ENCODE measurements at regions not wholly inside any gene's neighbourhood (a gene's known extent, or its start where the extent isn't known, plus 50 kb on each side); places are given as distances from the start of the nearest gene placed in this dataset.

DNA sequence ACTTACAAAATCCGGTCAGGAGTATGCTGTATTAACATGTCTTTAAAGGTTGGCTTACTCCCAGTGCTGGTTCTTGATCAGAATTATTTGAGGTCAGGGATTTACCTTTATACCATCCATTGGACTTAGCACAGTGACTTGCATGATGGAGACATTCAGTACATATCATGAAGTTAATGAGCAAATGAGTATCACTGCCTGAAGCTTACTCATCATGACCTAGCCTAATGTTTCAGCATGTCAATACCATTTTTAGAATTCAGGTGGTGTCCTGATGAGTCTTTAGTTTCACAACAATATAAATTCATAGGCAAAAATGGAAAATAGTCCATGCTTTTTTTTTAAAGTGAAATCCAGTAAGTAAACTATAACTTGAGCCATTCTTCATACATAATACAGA, 226.0 kb upstream of the C9orf72 start:
- DNase-seq (ENCODE audit: low read depth): no peak
- H3K4me3 ChIP-seq (ENCODE audit: low read length): no peak overlapping the region
- TF ChIP-seq, protein P1, sequence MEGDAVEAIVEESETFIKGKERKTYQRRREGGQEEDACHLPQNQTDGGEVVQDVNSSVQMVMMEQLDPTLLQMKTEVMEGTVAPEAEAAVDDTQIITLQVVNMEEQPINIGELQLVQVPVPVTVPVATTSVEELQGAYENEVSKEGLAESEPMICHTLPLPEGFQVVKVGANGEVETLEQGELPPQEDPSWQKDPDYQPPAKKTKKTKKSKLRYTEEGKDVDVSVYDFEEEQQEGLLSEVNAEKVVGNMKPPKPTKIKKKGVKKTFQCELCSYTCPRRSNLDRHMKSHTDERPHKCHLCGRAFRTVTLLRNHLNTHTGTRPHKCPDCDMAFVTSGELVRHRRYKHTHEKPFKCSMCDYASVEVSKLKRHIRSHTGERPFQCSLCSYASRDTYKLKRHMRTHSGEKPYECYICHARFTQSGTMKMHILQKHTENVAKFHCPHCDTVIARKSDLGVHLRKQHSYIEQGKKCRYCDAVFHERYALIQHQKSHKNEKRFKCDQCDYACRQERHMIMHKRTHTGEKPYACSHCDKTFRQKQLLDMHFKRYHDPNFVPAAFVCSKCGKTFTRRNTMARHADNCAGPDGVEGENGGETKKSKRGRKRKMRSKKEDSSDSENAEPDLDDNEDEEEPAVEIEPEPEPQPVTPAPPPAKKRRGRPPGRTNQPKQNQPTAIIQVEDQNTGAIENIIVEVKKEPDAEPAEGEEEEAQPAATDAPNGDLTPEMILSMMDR (conservative IDR thresholded peaks at IDR 0.05; ENCODE audit: low read length): no peak

DNA sequence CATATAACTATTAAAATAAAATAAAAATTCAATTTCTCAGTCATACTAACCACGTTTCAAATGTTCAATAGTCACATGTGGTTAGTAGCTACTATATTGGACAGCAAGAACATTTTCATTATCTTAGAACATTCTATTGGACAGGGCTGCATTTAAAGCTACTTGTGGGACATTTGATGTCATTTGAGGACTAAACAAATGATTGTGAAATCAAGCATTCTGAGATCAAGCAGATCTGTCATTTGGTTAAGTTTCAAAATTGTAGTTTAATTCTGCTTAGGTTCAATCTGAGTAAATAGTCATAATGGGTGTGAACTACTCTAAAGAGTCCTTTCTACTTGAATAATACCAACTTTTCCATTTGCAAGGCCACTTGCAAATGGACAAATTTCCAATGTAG, 226.9 kb upstream of the C9orf72 start:
- H3K4me3 ChIP-seq (ENCODE audit: low read length): no peak overlapping the region
- no peak for DNase-seq (ENCODE audit: low read depth)
- TF ChIP-seq, protein P1 (conservative IDR thresholded peaks at IDR 0.05; ENCODE audit: low read length): no peak

DNA sequence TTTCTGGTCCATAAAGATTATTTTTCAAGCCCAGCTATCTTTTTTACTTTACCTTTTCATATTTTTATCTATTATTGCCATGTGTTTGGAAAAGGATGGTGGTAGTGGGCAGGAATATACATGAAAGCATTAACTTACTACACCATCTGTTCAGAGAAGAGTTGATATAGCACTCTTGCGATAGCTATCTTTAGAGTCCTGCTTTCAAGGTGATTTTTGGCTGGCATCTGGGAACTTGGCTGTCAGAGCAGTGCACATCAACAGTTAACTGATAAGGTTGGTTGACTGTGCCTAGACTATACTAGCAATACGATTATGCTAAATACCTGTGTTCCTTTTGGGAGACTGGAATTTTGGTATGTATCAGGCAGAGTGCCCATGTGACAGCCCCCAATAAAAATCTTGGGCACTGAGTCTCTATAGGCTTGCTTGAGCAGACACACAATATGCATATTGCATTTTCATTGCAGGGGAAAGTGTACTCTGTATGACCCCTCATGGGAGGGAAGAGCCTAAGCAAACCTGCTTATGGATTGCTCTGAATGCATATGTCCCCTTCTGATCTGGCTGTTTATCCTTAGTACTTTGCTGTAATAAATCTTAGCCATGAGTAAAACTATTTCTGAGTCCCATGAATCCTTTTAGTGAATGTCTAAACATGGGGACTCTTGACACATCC, 227.6 kb upstream of the C9orf72 start:
- no peak overlapping the region for H3K4me3 ChIP-seq (ENCODE audit: low read length)
- DNase-seq (ENCODE audit: low read depth): no peak
- TF ChIP-seq, protein P1 (conservative IDR thresholded peaks at IDR 0.05; ENCODE audit: low read length): no peak

DNA sequence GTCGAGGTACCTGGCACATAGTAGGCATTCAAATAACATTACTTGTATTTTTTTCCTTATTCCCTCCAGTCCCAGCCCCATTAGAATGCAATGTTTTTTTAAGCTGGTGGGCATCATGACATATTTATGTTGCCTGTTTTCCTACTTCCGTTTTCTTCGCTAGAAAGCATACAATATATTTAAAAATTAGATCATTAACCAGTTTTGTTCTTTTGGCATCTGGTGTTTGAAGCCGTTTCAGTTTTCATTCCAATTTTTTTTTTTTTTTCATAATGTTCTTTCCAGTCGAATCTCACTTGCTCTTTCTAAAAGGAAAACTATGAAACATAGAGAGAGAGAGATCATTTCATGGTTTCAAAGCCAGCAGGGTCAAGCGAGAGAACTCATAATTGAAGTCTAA, 228.3 kb upstream of the C9orf72 start:
- TF ChIP-seq, protein P1 (conservative IDR thresholded peaks at IDR 0.05; ENCODE audit: low read length): no peak
- H3K4me3 ChIP-seq (ENCODE audit: low read length): no peak overlapping the region
- no peak for DNase-seq (ENCODE audit: low read depth)

DNA sequence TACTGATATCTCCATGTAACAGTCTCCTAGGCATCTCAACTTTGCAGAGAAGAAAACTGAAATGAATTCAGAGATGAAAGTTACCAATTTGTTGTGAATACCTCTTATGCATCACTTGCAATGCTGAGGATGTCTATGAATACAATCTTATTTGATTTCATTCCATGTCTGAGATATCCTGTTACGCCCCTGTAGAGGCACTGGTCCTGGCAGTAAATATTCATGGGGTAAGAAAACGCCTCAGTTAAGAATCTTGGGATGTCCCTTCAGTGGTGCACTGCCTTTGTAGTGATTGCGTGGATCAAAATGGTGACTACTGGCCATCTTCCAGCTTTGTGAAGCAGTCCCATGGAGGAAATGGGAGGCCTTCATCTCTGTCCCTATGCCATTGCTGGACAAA, 229.1 kb upstream of the C9orf72 start:
- DNase-seq (ENCODE audit: low read depth): no peak
- TF ChIP-seq, protein P1 (conservative IDR thresholded peaks at IDR 0.05; ENCODE audit: low read length): no peak
- H3K4me3 ChIP-seq (ENCODE audit: low read length): no peak overlapping the region

DNA sequence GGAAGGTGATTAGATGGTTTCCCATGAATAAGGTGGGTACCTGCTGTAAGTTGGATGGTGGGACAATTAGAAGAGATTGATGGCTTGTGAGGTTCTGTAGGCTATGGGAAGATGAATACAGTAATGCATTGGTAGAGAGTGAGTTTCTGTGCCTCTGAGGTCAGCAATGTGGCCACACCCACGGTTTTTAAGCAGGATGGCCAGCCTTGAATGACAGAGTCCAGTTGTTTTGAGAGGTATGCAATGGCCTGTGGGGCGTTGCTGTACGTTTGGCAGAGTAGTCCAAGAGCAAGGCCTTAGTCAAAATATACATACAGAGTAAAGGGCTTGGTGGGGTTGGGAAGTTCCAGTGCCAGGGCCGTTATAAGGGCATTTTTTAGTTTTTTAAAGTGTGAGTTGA, 235.6 kb upstream of the C9orf72 start:
- TF ChIP-seq, protein P1 (conservative IDR thresholded peaks at IDR 0.05; ENCODE audit: low read length): no peak
- H3K4me3 ChIP-seq (ENCODE audit: low read length): no peak overlapping the region
- DNase-seq (ENCODE audit: low read depth): no peak

DNA sequence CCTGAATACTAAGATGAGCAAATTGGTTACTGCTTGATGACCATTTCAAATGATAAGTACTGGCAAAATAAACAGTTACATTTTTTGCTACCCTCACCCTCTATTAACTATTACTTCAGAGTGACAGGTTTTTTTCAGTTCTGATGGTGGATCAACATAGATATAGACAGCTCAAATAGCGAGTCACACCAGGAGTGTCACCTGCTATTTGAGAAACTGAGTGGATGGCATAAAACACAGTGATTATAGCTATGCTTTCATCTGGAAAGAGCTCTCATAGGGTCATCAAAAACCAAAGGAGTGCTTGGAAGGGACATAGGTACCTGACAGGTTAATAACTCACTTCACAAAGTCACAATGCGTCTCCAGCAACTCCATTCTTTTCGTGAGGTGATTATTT, 244.5 kb upstream of the C9orf72 start:
- TF ChIP-seq, protein P1 (conservative IDR thresholded peaks at IDR 0.05; ENCODE audit: low read length): no peak
- no peak for DNase-seq (ENCODE audit: low read depth)
- H3K4me3 ChIP-seq (ENCODE audit: low read length): no peak overlapping the region

Data from AG10803 (cell line).